ENCODE measurements at regions not wholly inside any gene's neighbourhood (a gene's known extent, or its start where the extent isn't known, plus 50 kb on each side); places are given as distances from the start of the nearest gene placed in this dataset.
"Not testable (repeated sequence)": the region's sequence is repeated elsewhere in the genome, so short reads cannot be mapped to it uniquely, and the experiment has no call there.

DNA sequence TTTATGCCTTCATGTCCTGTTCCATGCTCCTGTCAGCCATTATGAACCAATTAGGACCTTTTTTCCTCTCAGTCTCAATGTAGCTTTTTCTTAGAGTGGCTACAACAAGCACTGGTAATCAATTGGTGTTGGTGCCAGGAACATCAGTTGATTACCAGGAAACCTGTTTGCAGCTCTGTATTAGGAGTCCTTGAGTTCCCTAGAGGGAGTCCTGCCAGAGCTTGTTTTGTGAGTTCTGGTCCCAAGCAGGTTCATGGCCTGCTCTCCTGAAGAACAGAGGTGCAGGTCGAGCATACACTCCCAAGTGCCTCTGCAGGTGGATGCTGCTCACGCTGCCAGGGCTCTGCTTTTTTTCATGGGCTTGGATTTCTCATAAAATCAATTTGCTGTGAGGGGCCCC, 137.9 kb upstream of the PRR23C start:
- H3K4me3 ChIP-seq = no peak overlapping the region
- peaks cover 7 to 15% of the 10 kb centered on the region in 2 donors for H3K9me3 ChIP-seq
- H3K27ac ChIP-seq = no peak overlapping the region
- H3K36me3 ChIP-seq = no peaks in the 10 kb centered on the region
- no peaks in the 10 kb centered on the region for H3K4me1 ChIP-seq
- no peak for DNase-seq (ENCODE audit: low spot score)
- TF ChIP-seq, protein P1, sequence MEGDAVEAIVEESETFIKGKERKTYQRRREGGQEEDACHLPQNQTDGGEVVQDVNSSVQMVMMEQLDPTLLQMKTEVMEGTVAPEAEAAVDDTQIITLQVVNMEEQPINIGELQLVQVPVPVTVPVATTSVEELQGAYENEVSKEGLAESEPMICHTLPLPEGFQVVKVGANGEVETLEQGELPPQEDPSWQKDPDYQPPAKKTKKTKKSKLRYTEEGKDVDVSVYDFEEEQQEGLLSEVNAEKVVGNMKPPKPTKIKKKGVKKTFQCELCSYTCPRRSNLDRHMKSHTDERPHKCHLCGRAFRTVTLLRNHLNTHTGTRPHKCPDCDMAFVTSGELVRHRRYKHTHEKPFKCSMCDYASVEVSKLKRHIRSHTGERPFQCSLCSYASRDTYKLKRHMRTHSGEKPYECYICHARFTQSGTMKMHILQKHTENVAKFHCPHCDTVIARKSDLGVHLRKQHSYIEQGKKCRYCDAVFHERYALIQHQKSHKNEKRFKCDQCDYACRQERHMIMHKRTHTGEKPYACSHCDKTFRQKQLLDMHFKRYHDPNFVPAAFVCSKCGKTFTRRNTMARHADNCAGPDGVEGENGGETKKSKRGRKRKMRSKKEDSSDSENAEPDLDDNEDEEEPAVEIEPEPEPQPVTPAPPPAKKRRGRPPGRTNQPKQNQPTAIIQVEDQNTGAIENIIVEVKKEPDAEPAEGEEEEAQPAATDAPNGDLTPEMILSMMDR (IDR thresholded peaks at IDR 0.05) = no peak
- no peaks in the 10 kb centered on the region for H3K27me3 ChIP-seq

DNA sequence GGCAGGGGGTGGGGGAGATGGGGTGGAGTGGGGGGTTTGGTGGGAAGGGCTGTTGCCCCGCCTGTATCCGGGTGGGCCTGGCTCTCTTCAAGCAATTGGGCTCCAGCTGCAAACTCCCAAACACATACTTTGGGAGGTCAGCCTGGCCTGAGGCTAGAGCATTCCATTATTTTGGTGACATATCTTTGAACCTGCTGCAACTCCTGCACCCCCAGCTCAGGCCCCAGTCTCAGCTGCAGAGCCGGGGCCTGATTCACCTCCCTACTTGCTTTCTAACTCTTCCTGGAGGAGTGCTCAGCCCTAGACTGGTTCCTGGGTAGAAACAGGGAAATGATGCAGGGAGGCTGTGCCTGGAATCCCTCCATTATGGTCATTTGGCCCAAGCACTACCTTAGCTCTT, 140.8 kb upstream of the PRR23C start:
- DNase-seq (ENCODE audit: low spot score) = no peak
- no peak overlapping the region for H3K27ac ChIP-seq
- no peak overlapping the region for H3K4me3 ChIP-seq
- H3K36me3 ChIP-seq = no peaks in the 10 kb centered on the region
- peaks cover 0 to 8% of the 10 kb centered on the region in 2 donors for H3K9me3 ChIP-seq
- H3K27me3 ChIP-seq = no peaks in the 10 kb centered on the region
- TF ChIP-seq, protein P1 (IDR thresholded peaks at IDR 0.05) = no peak
- H3K4me1 ChIP-seq = no peaks in the 10 kb centered on the region

DNA sequence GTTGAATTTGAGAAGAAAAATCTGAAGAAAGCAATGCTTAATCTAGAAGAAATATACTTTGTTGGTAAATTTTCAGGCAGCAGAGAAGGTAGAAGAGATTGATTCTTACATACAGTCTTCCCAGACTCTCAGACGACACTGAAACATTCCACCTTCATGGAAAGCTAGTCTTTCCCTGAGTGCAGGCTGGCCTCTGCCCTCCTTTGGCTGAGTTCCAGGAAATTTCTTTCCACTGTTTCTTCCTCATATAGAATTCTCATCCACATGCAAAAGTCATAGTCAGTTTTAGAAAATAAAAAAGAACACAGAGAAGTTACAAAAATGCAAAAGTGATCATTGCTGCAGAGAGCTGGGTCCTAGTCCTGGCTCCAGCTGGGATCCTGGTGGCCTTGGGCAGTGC, 142.5 kb upstream of the PRR23C start:
- no peak for DNase-seq (ENCODE audit: low spot score)
- Histone ChIP-seq H3K4me3 (no peak overlapping the region), H3K4me1 (no peaks in the 10 kb centered on the region), H3K27me3 (no peaks in the 10 kb centered on the region), H3K9me3 (no peaks in the 10 kb centered on the region), H3K36me3 (no peaks in the 10 kb centered on the region), H3K27ac (no peak overlapping the region)
- TF ChIP-seq, protein P1 (IDR thresholded peaks at IDR 0.05) = no peak

DNA sequence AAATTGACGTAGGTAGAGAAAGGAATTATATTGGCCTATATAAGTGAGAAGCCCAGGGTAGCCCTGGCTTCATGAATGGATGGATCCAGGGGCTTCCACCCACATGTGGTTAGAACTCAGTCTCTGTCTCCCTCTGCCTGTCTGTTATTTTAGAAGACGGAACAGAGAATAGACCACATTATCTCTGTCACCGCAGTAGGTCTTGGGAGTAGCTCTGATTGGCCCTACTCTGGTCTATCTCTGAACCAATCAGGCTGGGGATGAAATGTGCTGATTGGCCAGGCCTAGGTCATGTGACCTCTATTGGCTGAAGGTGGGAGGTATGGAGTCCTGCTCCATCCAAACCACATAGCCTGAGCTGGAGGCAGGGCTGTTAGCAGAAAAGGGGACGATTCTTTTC, 143.0 kb upstream of the PRR23C start:
- Histone ChIP-seq H3K27ac (no peak overlapping the region), H3K36me3 (no peaks in the 10 kb centered on the region), H3K4me1 (no peaks in the 10 kb centered on the region), H3K27me3 (no peaks in the 10 kb centered on the region), H3K9me3 (no peaks in the 10 kb centered on the region), H3K4me3 (no peak overlapping the region)
- DNase-seq (ENCODE audit: low spot score) = no peak
- TF ChIP-seq, protein P1 (IDR thresholded peaks at IDR 0.05) = no peak

DNA sequence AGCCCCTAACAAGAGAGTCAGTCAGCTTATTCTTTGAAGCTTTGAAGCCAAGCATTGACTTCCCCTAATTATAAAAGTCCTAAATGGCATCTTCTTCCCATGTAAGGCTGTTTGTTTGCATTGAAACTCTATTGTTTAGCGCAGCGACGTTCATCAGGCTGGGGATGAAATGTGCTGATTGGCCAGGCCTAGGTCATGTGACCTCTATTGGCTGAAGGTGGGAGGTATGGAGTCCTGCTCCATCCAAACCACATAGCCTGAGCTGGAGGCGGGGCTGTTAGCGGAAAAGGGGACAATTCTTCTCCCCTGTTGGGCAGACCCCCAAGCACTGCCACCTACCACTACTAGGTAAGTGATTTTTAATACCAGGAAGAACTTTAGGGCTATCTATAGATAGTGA, 145.3 kb upstream of the PRR23C start:
- no peaks in the 10 kb centered on the region for H3K4me1 ChIP-seq
- no peak for DNase-seq (ENCODE audit: low spot score)
- no peaks in the 10 kb centered on the region for H3K36me3 ChIP-seq
- H3K9me3 ChIP-seq = no peaks in the 10 kb centered on the region
- H3K27ac ChIP-seq = no peak overlapping the region
- TF ChIP-seq, protein P1 (IDR thresholded peaks at IDR 0.05) = no peak
- no peak overlapping the region for H3K4me3 ChIP-seq
- H3K27me3 ChIP-seq = no peaks in the 10 kb centered on the region

DNA sequence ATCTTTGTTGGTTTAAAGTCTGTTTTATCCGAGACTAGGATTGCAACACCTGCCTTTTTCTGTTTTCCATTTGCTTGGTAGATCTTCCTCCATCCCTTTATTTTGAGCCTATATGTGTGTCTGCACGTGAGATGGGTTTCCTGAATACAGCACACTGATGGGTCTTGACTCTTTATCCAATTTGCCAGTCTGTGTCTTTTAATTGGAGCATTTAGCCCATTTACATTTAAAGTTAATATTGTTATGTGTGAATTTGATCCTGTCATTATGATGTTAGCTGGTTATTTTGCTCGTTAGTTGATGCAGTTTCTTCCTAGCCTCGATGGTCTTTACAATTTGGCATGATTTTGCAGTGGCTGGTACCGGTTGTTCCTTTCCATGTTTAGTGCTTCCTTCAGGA, 149.4 kb upstream of the MRPS22 start:
- H3K9me3 ChIP-seq; H3K4me1 ChIP-seq; H3K36me3 ChIP-seq; DNase-seq (ENCODE audit: low spot score); H3K27me3 ChIP-seq; H3K27ac ChIP-seq; H3K4me3 ChIP-seq: not testable (repeated sequence)

DNA sequence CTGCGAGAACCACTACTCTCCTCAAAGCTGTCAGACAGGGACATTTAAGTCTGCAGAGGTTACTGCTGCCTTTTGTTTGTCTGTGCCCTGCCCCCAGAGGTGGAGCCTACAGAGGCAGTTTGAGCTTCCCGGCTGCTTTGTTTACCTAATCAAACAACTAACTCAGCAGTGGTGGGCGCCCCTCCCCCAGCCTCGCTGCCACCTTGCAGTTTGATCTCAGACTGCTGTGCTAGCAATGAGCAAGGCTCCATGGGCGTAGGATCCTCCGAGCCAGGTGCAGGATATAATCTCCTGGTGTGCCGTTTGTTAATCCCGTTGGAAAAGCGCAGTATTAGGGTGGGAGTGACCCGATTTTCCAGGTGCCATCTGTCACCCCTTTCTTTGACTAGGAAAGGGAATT, 147.7 kb upstream of the MRPS22 start:
- not testable (repeated sequence) for H3K27me3 ChIP-seq; H3K9me3 ChIP-seq; DNase-seq (ENCODE audit: low spot score); H3K4me3 ChIP-seq; H3K36me3 ChIP-seq; H3K4me1 ChIP-seq; H3K27ac ChIP-seq
